K562 (cell line): ENCODE measurements at regions not wholly inside any gene's neighbourhood (a gene's known extent, or its start where the extent isn't known, plus 50 kb on each side); places are given as distances from the start of the nearest gene placed in this dataset.

Source experiments
- FOS ChIP-seq: IDR thresholded peaks from 3 replicates; pipeline ENCODE4 v1.6.1; 2011; ENCODE audit not compliant: insufficient read length; ENCODE audit errors: extremely low read depth
- FOXJ3 ChIP-seq: sonication (generic); formaldehyde crosslinking; IDR thresholded peaks from 2 replicates; pipeline ENCODE4 v1.4.0; 2020; ENCODE audit warnings: mild to moderate bottlenecking, missing genetic modification reagents
- JUN ChIP-seq, 2 experiments: sonication (generic) in 1 of 2; formaldehyde crosslinking in 1 of 2; IDR thresholded peaks; 2 replicates each; pipeline versions ENCODE4 v1.6.1 to v1.8.0; 2012 to 2022; ENCODE audit warnings: borderline replicate concordance in 2 of 2, mild to moderate bottlenecking in 2 of 2, improper control_type of control experiment in 1 of 2, low read depth in 1 of 2, low read length in 1 of 2, missing genetic modification reagents in 1 of 2
- MYC ChIP-seq, 2 experiments: fragments of 250-450 bp in 1 of 2; sonication (Bioruptor Pico) in 1 of 2; IDR thresholded peaks; 2 replicates each; pipeline versions ENCODE4 v1.5.1 to v1.6.1; 2012 to 2021; ENCODE audit warnings: low read depth in 2 of 2, borderline replicate concordance in 1 of 2, improper control_type of control experiment in 1 of 2, low read length in 1 of 2, mild to moderate bottlenecking in 1 of 2, moderate library complexity in 1 of 2
- MYNN ChIP-seq, 2 experiments: sonication (generic); formaldehyde crosslinking in 1 of 2; IDR thresholded peaks; 2 replicates each; pipeline versions ENCODE4 v1.5.0 to v1.6.1; 2016 to 2020; ENCODE audit warnings: antibody characterized with exemption in 1 of 2, missing genetic modification reagents in 1 of 2
- NFYB ChIP-seq: IDR thresholded peaks from 2 replicates; pipeline ENCODE4 v1.6.1; 2011; ENCODE audit warnings: mild to moderate bottlenecking, moderate library complexity; ENCODE audit not compliant: insufficient read length; ENCODE audit errors: extremely low read depth
- ZFX ChIP-seq: sonication (generic); formaldehyde crosslinking; IDR thresholded peaks from 2 replicates; pipeline ENCODE4 v1.8.0; 2022; ENCODE audit warnings: mild to moderate bottlenecking, missing genetic modification reagents, moderate library complexity
- ZNF239 ChIP-seq: fragments of 250-450 bp; sonication (Bioruptor Pico); IDR thresholded peaks from 2 replicates; pipeline ENCODE4 v1.4.0; 2020; ENCODE audit warnings: mild to moderate bottlenecking
- ZNF785 ChIP-seq: fragments of 250-450 bp; sonication (Bioruptor Pico); IDR thresholded peaks from 2 replicates; pipeline ENCODE4 v1.4.0; 2020; ENCODE audit warnings: mild to moderate bottlenecking
- ZZZ3 ChIP-seq: fragments of 450-650 bp; IDR thresholded peaks from 2 replicates; pipeline ENCODE4 v1.6.1; 2016; ENCODE audit warnings: antibody characterized with exemption, mild to moderate bottlenecking, moderate library complexity
- TF ChIP-seq, protein P1 (sequence below), 3 experiments: IDR thresholded peaks in 2 of 3; conservative IDR thresholded peaks in 1 of 3; 2 replicates each; pipeline ENCODE4 v1.5.1; 2011 to 2012; ENCODE audit warnings: low read length in 3 of 3, mild to moderate bottlenecking in 3 of 3, control low read depth in 2 of 3, improper control_type of control experiment in 1 of 3, inconsistent platforms in 1 of 3, low read depth in 1 of 3, mixed read lengths in 1 of 3, moderate library complexity in 1 of 3; ENCODE audit not compliant: insufficient read depth in 2 of 3
- TF ChIP-seq, protein P2 (sequence below): sonication (generic); formaldehyde crosslinking; IDR thresholded peaks from 2 replicates; pipeline ENCODE4 v1.8.1; 2023; ENCODE audit warnings: mild to moderate bottlenecking, missing genetic modification reagents

DNA sequence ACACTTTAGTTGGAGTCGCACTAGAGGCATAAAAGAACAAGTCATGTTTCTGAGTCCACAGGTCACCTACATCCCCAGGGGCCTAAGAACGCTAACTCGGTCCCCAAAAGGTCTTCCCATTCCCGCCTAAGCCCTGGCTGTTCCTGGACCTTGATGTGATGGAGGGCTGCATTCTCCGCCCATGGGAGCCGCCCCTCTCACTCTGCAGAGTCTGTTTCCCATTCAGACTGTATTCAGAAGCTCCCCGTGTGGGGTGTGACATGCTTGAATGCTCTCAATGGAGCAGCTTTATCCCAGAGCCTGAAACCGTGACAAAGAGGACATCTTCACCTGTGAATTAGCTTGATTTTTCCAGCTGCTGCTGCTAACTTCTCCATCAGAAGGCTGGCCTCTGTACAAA is 319.0 kb upstream of the KLHL29 start:
- no peak for TF ChIP-seq ZZZ3
- no peak for TF ChIP-seq ZNF239 (CRISPR knock-in tag)
- no peak for TF ChIP-seq NFYB
- no peak for TF ChIP-seq MYNN (IDR thresholded peaks at IDR 0.05)
- TF ChIP-seq MYNN (CRISPR knock-in tag; IDR thresholded peaks at IDR 0.05) = no peak
- TF ChIP-seq FOXJ3 (CRISPR knock-in tag) = no peak
- no peak for TF ChIP-seq MYC (IDR thresholded peaks at IDR 0.05; ENCODE audit: low read depth, low read length)
- no peak for TF ChIP-seq MYC (CRISPR knock-in tag; IDR thresholded peaks at IDR 0.05; ENCODE audit: borderline replicate concordance, low read depth)
- no peak for TF ChIP-seq ZNF785 (CRISPR knock-in tag)
- TF ChIP-seq, protein P1, sequence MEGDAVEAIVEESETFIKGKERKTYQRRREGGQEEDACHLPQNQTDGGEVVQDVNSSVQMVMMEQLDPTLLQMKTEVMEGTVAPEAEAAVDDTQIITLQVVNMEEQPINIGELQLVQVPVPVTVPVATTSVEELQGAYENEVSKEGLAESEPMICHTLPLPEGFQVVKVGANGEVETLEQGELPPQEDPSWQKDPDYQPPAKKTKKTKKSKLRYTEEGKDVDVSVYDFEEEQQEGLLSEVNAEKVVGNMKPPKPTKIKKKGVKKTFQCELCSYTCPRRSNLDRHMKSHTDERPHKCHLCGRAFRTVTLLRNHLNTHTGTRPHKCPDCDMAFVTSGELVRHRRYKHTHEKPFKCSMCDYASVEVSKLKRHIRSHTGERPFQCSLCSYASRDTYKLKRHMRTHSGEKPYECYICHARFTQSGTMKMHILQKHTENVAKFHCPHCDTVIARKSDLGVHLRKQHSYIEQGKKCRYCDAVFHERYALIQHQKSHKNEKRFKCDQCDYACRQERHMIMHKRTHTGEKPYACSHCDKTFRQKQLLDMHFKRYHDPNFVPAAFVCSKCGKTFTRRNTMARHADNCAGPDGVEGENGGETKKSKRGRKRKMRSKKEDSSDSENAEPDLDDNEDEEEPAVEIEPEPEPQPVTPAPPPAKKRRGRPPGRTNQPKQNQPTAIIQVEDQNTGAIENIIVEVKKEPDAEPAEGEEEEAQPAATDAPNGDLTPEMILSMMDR (IDR thresholded peaks at IDR 0.05 in 2 of 3, conservative IDR thresholded peaks at IDR 0.05 in 1 of 3; ENCODE audit: insufficient read depth in 2 of 3, low read depth in 1 of 3, low read length in 3 of 3) = no peak
- TF ChIP-seq ZFX (CRISPR knock-in tag) = no peak
- no peak for TF ChIP-seq JUN (IDR thresholded peaks at IDR 0.05; ENCODE audit: borderline replicate concordance, low read depth, low read length)
- TF ChIP-seq JUN (CRISPR knock-in tag; IDR thresholded peaks at IDR 0.05; ENCODE audit: borderline replicate concordance) = no peak
- no peak for TF ChIP-seq FOS
- TF ChIP-seq, protein P2, sequence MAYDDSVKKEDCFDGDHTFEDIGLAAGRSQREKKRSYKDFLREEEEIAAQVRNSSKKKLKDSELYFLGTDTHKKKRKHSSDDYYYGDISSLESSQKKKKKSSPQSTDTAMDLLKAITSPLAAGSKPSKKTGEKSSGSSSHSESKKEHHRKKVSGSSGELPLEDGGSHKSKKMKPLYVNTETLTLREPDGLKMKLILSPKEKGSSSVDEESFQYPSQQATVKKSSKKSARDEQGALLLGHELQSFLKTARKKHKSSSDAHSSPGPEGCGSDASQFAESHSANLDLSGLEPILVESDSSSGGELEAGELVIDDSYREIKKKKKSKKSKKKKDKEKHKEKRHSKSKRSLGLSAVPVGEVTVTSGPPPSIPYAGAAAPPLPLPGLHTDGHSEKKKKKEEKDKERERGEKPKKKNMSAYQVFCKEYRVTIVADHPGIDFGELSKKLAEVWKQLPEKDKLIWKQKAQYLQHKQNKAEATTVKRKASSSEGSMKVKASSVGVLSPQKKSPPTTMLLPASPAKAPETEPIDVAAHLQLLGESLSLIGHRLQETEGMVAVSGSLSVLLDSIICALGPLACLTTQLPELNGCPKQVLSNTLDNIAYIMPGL = no peak
